GM12873 (cell line): ENCODE measurements at regions not wholly inside any gene's neighbourhood (a gene's known extent, or its start where the extent isn't known, plus 50 kb on each side); places are given as distances from the start of the nearest gene placed in this dataset.

Experiments
- TF ChIP-seq, protein P1 (sequence below): IDR thresholded peaks from 2 replicates; pipeline ENCODE4 v1.5.1; 2012; ENCODE audit warnings: low read depth, mild to moderate bottlenecking, moderate library complexity, low read length, control low read depth; ENCODE audit not compliant: insufficient read depth; ENCODE audit errors: missing control alignments

DNA sequence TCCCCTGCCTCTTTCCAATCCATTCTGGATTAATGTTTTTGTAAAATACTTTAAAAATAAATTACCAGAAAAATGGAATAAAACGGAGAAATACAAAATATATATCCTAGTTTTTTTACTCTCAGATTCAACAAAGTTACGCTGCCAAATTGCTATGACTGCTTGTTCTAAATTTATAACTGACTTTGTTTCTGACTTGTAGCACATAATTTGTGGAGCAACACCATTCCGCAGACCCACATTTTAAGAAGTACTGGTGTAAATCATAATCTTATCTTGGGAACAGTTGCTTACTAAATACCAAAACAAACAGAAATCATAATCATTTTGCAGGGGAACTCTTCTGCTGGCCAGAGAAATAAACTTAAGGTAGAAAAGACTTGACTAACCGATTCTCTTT is 339.4 kb upstream of the CBLB start:
- TF ChIP-seq, protein P1, sequence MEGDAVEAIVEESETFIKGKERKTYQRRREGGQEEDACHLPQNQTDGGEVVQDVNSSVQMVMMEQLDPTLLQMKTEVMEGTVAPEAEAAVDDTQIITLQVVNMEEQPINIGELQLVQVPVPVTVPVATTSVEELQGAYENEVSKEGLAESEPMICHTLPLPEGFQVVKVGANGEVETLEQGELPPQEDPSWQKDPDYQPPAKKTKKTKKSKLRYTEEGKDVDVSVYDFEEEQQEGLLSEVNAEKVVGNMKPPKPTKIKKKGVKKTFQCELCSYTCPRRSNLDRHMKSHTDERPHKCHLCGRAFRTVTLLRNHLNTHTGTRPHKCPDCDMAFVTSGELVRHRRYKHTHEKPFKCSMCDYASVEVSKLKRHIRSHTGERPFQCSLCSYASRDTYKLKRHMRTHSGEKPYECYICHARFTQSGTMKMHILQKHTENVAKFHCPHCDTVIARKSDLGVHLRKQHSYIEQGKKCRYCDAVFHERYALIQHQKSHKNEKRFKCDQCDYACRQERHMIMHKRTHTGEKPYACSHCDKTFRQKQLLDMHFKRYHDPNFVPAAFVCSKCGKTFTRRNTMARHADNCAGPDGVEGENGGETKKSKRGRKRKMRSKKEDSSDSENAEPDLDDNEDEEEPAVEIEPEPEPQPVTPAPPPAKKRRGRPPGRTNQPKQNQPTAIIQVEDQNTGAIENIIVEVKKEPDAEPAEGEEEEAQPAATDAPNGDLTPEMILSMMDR, result no peak

DNA sequence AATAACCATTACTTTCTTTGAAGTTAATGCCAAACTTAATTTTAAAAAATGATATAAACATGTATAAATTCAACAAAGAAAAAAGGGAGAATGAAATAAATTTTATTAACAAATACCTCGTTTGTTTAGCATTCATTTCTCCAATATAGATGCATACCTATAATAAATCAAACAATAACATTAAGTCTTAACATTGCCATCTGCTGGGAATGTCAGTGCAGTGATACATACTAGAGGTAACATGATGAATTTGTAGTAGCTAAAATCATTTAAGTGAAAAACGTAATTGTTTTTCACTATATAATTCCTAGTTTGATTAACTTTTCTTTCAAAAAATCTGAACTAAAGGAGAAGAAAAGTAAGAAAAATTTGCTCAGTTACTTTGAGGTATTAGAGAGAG is 340.2 kb upstream of the CBLB start:
- TF ChIP-seq, protein P1, result no peak

DNA sequence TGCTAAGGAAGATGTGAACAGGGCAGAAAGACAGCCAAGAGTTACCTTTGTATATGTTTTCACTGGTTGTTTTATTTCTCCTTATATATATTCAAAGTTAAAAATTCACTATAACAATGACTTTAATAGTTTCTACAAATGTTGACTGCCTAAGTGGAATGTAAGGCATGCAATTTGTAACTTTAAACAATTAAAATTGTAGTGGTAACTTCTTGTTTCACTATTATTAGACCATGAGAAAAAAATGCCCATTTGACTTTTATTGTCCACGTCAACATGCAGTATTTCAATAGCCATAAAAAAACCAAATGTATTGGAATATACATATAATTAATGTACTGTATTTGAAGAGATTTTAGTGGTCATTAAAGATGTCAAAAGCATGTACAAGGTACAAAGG is 340.7 kb upstream of the CBLB start:
- TF ChIP-seq, protein P1, result no peak

DNA sequence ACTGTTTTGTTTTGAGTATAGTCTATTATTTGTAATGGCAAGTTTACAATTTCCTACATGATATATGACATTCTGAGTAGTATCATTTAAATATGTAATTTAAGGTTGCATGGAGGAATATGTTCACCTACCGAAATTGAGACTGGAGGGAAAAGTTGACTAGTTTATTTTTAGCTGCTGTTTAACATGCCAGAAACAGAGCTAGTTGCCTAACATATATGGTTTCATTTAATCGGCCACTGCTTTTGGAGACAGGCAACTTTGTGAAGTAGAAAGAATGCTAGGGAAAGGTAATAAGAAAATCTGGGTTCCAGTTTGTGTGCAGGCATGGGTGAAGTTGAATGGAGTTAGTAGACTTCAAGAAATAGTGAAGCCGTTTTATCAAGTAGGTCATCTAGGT is 342.1 kb upstream of the CBLB start:
- TF ChIP-seq, protein P1, result no peak

DNA sequence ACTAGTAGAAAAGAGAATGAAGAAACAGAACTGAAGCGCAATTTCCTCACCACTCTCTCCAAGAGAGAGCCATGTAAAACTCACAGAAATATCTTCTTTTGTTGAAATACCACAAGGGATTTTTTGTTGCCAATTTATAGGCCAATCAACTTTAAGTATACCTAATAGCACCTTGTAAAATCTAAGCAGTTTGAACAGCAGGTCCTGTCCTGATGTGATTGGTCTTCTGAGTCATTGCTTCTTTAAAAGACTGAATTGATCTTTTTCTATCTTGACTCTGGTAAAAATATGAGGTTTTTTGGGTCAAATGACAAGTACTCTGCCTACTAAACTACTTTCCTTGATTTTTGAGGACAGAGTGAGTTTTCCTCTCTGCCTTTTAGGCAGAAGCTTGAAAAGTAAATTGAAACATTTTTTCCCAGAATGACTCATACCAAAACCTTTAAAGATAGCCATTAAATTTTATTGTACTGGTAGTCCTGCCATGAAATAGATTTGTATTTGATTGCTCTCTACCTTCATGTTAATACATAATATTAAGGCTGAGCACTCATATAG is 343.9 kb upstream of the CBLB start:
- TF ChIP-seq, protein P1, result no peak

DNA sequence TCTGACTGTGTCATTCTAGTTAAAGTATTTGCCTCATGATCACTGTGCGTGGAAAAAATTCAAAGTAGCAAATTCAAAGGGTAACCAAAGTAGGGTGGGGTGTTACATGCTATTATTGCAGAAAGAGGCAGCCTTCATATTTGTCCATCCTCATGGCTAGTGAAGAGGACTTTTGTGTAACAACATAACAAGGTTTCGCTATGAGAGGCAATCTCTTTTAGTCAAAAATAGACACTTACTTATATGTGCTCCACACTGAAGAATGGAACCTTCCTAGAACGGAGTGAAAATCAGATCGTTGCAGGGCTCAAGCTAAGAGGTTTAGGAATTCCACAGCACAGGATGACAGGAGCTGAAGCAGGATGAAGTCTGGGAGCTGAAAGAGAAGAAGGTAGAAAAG is 345.1 kb upstream of the CBLB start:
- TF ChIP-seq, protein P1, result no peak

DNA sequence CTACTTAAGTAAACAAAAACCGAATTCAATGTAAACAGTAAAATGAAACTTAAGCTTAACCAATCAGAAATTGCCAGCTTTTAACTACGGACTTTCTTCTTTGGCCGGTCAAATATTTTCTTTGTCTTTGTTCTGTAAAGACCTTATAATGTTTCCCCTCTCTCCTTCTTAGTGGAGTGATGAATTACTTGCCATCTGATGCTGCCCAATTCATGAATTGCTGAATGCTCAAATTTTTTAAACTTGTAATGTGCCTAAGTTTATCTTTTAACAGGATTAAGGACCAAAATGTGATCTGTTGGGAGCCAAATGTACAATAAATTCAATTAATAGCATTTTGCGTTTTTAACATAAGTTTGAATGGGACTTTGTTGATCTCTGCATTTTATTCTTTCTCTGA is 345.8 kb upstream of the CBLB start:
- TF ChIP-seq, protein P1, result no peak

DNA sequence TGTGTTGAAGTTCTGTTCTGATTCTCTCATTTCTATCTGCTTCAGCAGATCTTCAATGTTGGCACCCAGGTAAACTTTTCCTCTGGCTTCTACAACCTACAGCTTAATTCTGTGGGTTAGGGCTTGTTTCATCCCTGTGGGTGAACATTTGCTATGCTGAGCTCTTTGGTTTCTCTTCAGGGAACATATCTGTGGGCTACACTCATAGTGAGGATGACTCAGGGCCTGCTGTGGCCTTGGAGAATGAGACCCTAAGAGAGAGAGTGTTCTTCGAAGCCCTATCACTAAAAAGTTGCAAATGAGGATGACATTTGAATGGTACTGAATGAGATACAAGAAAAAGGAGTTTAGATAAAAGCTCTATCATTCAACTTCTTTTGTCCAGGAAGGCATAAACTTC is 346.2 kb upstream of the CBLB start:
- TF ChIP-seq, protein P1, result no peak
